Esophagus squamous epithelium (tissue), 5 donors: ENCODE measurements at regions not wholly inside any gene's neighbourhood (a gene's known extent, or its start where the extent isn't known, plus 50 kb on each side); places are given as distances from the start of the nearest gene placed in this dataset.

ENCODE experiments used
- DNase-seq: peaks from one replicate; lab custom pipeline; 2025; lab: John Stamatoyannopoulos, UW
- H3K27ac ChIP-seq, 4 donors: fragments of 200-600 bp; sonication (generic); one replicate each; pipeline ENCODE4 v1.5.1; 2016 to 2019; ENCODE audit warnings: mild to moderate bottlenecking in 1 of 4
- H3K27me3 ChIP-seq, 4 donors: fragments of 200-600 bp; sonication (generic); 1 replicate in 3 of 4; 2 replicates in 1 of 4; pipeline versions ENCODE4 v1.5.1 to v1.6.0; 2017 to 2021; ENCODE audit warnings: antibody characterized with exemption in 1 of 4
- H3K36me3 ChIP-seq, 3 donors: fragments of 200-600 bp; sonication (generic); one replicate each; pipeline ENCODE4 v1.5.1; 2016 to 2019
- H3K4me1 ChIP-seq, 3 donors: fragments of 200-600 bp; sonication (generic); one replicate each; pipeline ENCODE4 v1.5.1; 2017 to 2019
- H3K4me3 ChIP-seq, 4 donors: fragments of 200-600 bp; sonication (generic); 1 replicate in 3 of 4; 2 replicates in 1 of 4; pipeline ENCODE4 v1.5.1; 2016 to 2019; ENCODE audit warnings: mild to moderate bottlenecking in 2 of 4, moderate library complexity in 1 of 4
- H3K9me3 ChIP-seq, 3 donors: fragments of 200-600 bp; sonication (generic); one replicate each; pipeline ENCODE4 v1.5.1; 2016 to 2019
- CTCF ChIP-seq, 6 experiments: fragments of 450-650 bp in 4 of 6; fragments of 200-600 bp in 2 of 6; sonication (generic) in 2 of 6; IDR thresholded peaks; one replicate each; pipeline ENCODE4 v1.5.1; 2016 to 2019; ENCODE audit warnings: antibody characterized with exemption in 6 of 6, mild to moderate bottlenecking in 4 of 6, moderate library complexity in 4 of 6
- POLR2A ChIP-seq, 4 donors: fragments of 450-650 bp; IDR thresholded peaks; one replicate each; pipeline ENCODE4 v1.6.1; 2017; ENCODE audit warnings: antibody characterized with exemption in 4 of 4, mild to moderate bottlenecking in 4 of 4, moderate library complexity in 3 of 4
- WGBS, 2 donors: methylation state at CpG; one replicate each; pipeline ENCODE4 v1.1.5; 2018; 5-methylcytosine and 5-hydroxymethylcytosine counted together
- intact Hi-C: fragments of 100-400 bp; cut with DNase I; formaldehyde crosslinking; loops from one replicate; pipeline ENCODE4 v1.15.0; 2022
- donor health status: DM: yes; HTN: yes; CAD: no.

GRCh38 chr10:91126471-91126870 lies 94.0 kb upstream of the PCGF5 start:
- no peak for TF ChIP-seq POLR2A (IDR thresholded peaks at IDR 0.05)
- no peak for TF ChIP-seq CTCF (IDR thresholded peaks at IDR 0.05)
- no peak overlapping the region for H3K27ac ChIP-seq
- no peak overlapping the region for H3K4me3 ChIP-seq
- no peaks in the 10 kb centered on the region for H3K36me3 ChIP-seq
- no peaks in the 10 kb centered on the region for H3K9me3 ChIP-seq
- DNase-seq = no peak
- WGBS, 2 donors = 77 to 80% methylated on average over 2 of the region's 2 CpGs
- peaks cover 0 to 11% (median 0%) of the 10 kb centered on the region in 4 donors for H3K27me3 ChIP-seq
- H3K4me1 ChIP-seq = no peaks in the 10 kb centered on the region
- intact Hi-C loops = no loop called here

- TF ChIP-seq POLR2A (IDR thresholded peaks at IDR 0.05) (no peak), CTCF (IDR thresholded peaks at IDR 0.05) (no peak)
- no peak overlapping the region for H3K27ac ChIP-seq
- peaks cover 0 to 11% (median 0%) of the 10 kb centered on the region in 4 donors for H3K27me3 ChIP-seq
- intact Hi-C loops = no loop called here
- DNase-seq = no peak
- no peak overlapping the region for H3K4me3 ChIP-seq
- H3K36me3 ChIP-seq = no peaks in the 10 kb centered on the region
- 65 to 100% methylated on average over 2 of the region's 3 CpGs for WGBS, 2 donors
- no peaks in the 10 kb centered on the region for H3K4me1 ChIP-seq
- no peaks in the 10 kb centered on the region for H3K9me3 ChIP-seq
Observed at GRCh38 chr10:91127341-91128082, 93.0 kb upstream of the PCGF5 start.

- no peaks in the 10 kb centered on the region for H3K9me3 ChIP-seq
- no peak overlapping the region for H3K27ac ChIP-seq
- TF ChIP-seq CTCF (IDR thresholded peaks at IDR 0.05) (no peak), POLR2A (IDR thresholded peaks at IDR 0.05) (no peak)
- no peak for DNase-seq
- no peak overlapping the region for H3K4me3 ChIP-seq
- H3K36me3 ChIP-seq = no peaks in the 10 kb centered on the region
- H3K27me3 ChIP-seq = peaks cover 0 to 4% (median 0%) of the 10 kb centered on the region in 4 donors
- 65 to 70% methylated on average over 7 of the region's 7 CpGs for WGBS, 2 donors
- H3K4me1 ChIP-seq = no peaks in the 10 kb centered on the region
- intact Hi-C loops = no loop called here
Observed at GRCh38 chr10:91135113-91135512, 85.3 kb upstream of the PCGF5 start.

GRCh38 chr10:91137011-91137643 lies 83.3 kb upstream of the PCGF5 start:
- H3K27me3 ChIP-seq = no peaks in the 10 kb centered on the region
- TF ChIP-seq CTCF (IDR thresholded peaks at IDR 0.05) = no peak
- no peak for TF ChIP-seq POLR2A (IDR thresholded peaks at IDR 0.05)
- no peaks in the 10 kb centered on the region for H3K9me3 ChIP-seq
- no peaks in the 10 kb centered on the region for H3K36me3 ChIP-seq
- WGBS, 2 donors = 94 to 99% methylated on average over 6 of the region's 6 CpGs
- intact Hi-C loops = no loop called here
- H3K4me3 ChIP-seq = no peak overlapping the region
- no peak overlapping the region for H3K27ac ChIP-seq
- DNase-seq = no peak
- H3K4me1 ChIP-seq = no peaks in the 10 kb centered on the region

GRCh38 chr10:91137822-91138221 lies 82.6 kb upstream of the PCGF5 start:
- Histone ChIP-seq H3K4me1 (no peaks in the 10 kb centered on the region), H3K27ac (no peak overlapping the region), H3K4me3 (no peak overlapping the region), H3K36me3 (no peaks in the 10 kb centered on the region), H3K27me3 (no peaks in the 10 kb centered on the region), H3K9me3 (no peaks in the 10 kb centered on the region)
- TF ChIP-seq POLR2A (IDR thresholded peaks at IDR 0.05) (no peak), CTCF (IDR thresholded peaks at IDR 0.05) (no peak)
- DNase-seq = no peak
- 71 to 77% methylated on average over 1 of the region's 1 CpG for WGBS, 2 donors
- intact Hi-C loops = no loop called here
